HCT116 (cell line): ENCODE measurements at regions not wholly inside any gene's neighbourhood (a gene's known extent, or its start where the extent isn't known, plus 50 kb on each side); places are given as distances from the start of the nearest gene placed in this dataset.

Experiments
- ATAC-seq: fragments of 200-7000 bp; cut with Tn5 transposase; 2 replicates; pipeline ENCODE4 v1.9.1; 2020; ENCODE audit warnings: mild to moderate bottlenecking, moderate library complexity
- BruUV-seq: library from RNA; stranded (reverse); fragments of 400-500 nt; replicated peaks from 2 replicates; lab custom pipeline; 2021; lab: Mats Ljungman, UMichigan
- CTCF ChIA-PET: fragments of 300-600 bp; sonication (Branson Sonifier 250); formaldehyde crosslinking; loops from one replicate; lab custom pipeline; 2021; ENCODE audit warnings: antibody characterized with exemption; lab: Charles Lee
- POLR2A ChIA-PET: fragments of 300-600, 350-600 bp; sonication (Branson Sonifier 250); formaldehyde crosslinking; loops from one replicate; lab custom pipeline; 2021; ENCODE audit warnings: antibody characterized with exemption; lab: Charles Lee
- RAD21 ChIA-PET, 2 experiments: fragments of 300-600 bp; sonication (Branson Sonifier 250); formaldehyde crosslinking; loops; one replicate each; lab custom pipeline; 2023; ENCODE audit warnings: low total read pairs in 2 of 2; ENCODE audit not compliant: uncharacterized antibody in 2 of 2, unreplicated experiment in 2 of 2, low non-redundant PET in 1 of 2; lab: Charles Lee
- DNase-seq: peaks from one replicate; pipeline ENCODE4 v3.0.0-alpha.2; 2010; ENCODE audit warnings: low read depth, low spot score
- H2AFZ ChIP-seq: fragments of 200-600 bp; shearing (Covaris generic), sonication (generic); 2 replicates; pipeline ENCODE4 v1.6.1; 2017; ENCODE audit warnings: low read depth, mixed run types, mixed read lengths, antibody characterized with exemption, low read length; ENCODE audit not compliant: poor library complexity, severe bottlenecking
- H3K27ac ChIP-seq: 2 replicates; pipeline ENCODE4 v1.5.1; 2012; ENCODE audit warnings: low read depth, low read length
- H3K27me3 ChIP-seq: fragments of 200-600 bp; sonication (generic); 2 replicates; pipeline ENCODE4 v1.6.1; 2016; ENCODE audit warnings: mixed run types, low read length, mixed read lengths; ENCODE audit not compliant: insufficient read depth
- H3K36me3 ChIP-seq, 2 experiments: fragments of 200-500 bp in 1 of 2; fragments of 200-600 bp in 1 of 2; sonication (Bioruptor generic) in 1 of 2; sonication (generic) in 1 of 2; 2 replicates each; pipeline versions ENCODE4 v1.5.1 to v1.6.1; 2014 to 2016; ENCODE audit warnings: low read length in 2 of 2, inconsistent platforms in 1 of 2, mixed read lengths in 1 of 2, mixed run types in 1 of 2; ENCODE audit not compliant: insufficient read depth in 2 of 2, control insufficient read depth in 1 of 2
- H3K4me1 ChIP-seq, 2 experiments: fragments of 200-600 bp in 1 of 2; sonication (generic) in 1 of 2; 2 replicates each; pipeline versions ENCODE4 v1.5.1 to v1.6.1; 2012 to 2017; ENCODE audit warnings: low read length in 2 of 2, inconsistent platforms in 1 of 2, mild to moderate bottlenecking in 1 of 2, mixed read lengths in 1 of 2, mixed run types in 1 of 2, moderate library complexity in 1 of 2; ENCODE audit not compliant: insufficient read depth in 2 of 2, control insufficient read depth in 1 of 2
- H3K4me2 ChIP-seq: fragments of 200-600 bp; sonication (generic); 2 replicates; pipeline ENCODE4 v1.6.1; 2017; ENCODE audit warnings: mixed run types, low read length, mixed read lengths
- H3K4me3 ChIP-seq, 2 experiments: fragments of 200-600 bp in 1 of 2; sonication (generic) in 1 of 2; replicated peaks in 1 of 2; 2 replicates each; pipeline ENCODE4 v1.5.1; 2011 to 2016; ENCODE audit warnings: low read length in 2 of 2, control low read depth in 1 of 2, low read depth in 1 of 2, mild to moderate bottlenecking in 1 of 2, mixed read lengths in 1 of 2, mixed run types in 1 of 2
- H3K79me2 ChIP-seq: fragments of 200-600 bp; sonication (generic); 2 replicates; pipeline ENCODE4 v1.6.1; 2017; ENCODE audit warnings: mild to moderate bottlenecking, mixed run types, low read length, moderate library complexity, mixed read lengths; ENCODE audit not compliant: insufficient read depth
- H3K9ac ChIP-seq: fragments of 200-600 bp; sonication (generic); 2 replicates; pipeline ENCODE4 v1.6.1; 2016; ENCODE audit warnings: low read length, mixed read lengths
- H3K9me2 ChIP-seq: fragments of 200-600 bp; sonication (generic), shearing (Covaris generic); 2 replicates; pipeline ENCODE4 v1.6.1; 2017; ENCODE audit warnings: mixed run types, mild to moderate bottlenecking, moderate library complexity; ENCODE audit not compliant: insufficient read depth
- H3K9me3 ChIP-seq, 2 experiments: fragments of 200-500 bp in 1 of 2; fragments of 200-600 bp in 1 of 2; sonication (Bioruptor generic) in 1 of 2; sonication (generic) in 1 of 2; 2 replicates each; pipeline ENCODE4 v1.6.1; 2014 to 2017; ENCODE audit warnings: low read length in 2 of 2, mixed read lengths in 2 of 2, inconsistent platforms in 1 of 2, low read depth in 1 of 2, mild to moderate bottlenecking in 1 of 2, mixed run types in 1 of 2, moderate library complexity in 1 of 2; ENCODE audit not compliant: control insufficient read depth in 1 of 2, insufficient read depth in 1 of 2
- H4K20me1 ChIP-seq: fragments of 200-600 bp; sonication (generic), shearing (Covaris generic); 2 replicates; pipeline ENCODE4 v1.6.1; 2017; ENCODE audit warnings: mixed run types, mild to moderate bottlenecking, moderate library complexity; ENCODE audit not compliant: insufficient read depth
- ATF3 ChIP-seq: IDR thresholded peaks from 2 replicates; pipeline ENCODE4 v1.6.1; 2012
- CEBPB ChIP-seq: IDR thresholded peaks from 2 replicates; pipeline ENCODE4 v1.6.1; 2012; ENCODE audit warnings: low read depth
- EGR1 ChIP-seq: IDR thresholded peaks from 2 replicates; pipeline ENCODE4 v1.6.1; 2012; ENCODE audit warnings: low read depth
- ELF1 ChIP-seq: IDR thresholded peaks from 2 replicates; pipeline ENCODE4 v1.6.1; 2012; ENCODE audit warnings: low read depth, borderline replicate concordance
- EZH2 ChIP-seq: fragments of 200-600 bp; sonication (generic); IDR thresholded peaks from 2 replicates; pipeline ENCODE4 v1.6.1; 2017; ENCODE audit warnings: antibody characterized with exemption, mixed run types
- EZH2phosphoT487 ChIP-seq: fragments of 200-600 bp; IDR thresholded peaks from 2 replicates; pipeline ENCODE4 v1.6.1; 2018; ENCODE audit warnings: antibody characterized with exemption, borderline replicate concordance
- FOSL1 ChIP-seq: IDR thresholded peaks from 2 replicates; pipeline ENCODE4 v1.6.1; 2012; ENCODE audit warnings: low read depth
- JUND ChIP-seq: IDR thresholded peaks from 2 replicates; pipeline ENCODE4 v1.6.1; 2012
- MAX ChIP-seq: IDR thresholded peaks from 2 replicates; pipeline ENCODE4 v1.6.1; 2012
- POLR2A ChIP-seq: IDR thresholded peaks from 2 replicates; pipeline ENCODE4 v1.7.0; 2011; ENCODE audit warnings: borderline replicate concordance; ENCODE audit not compliant: insufficient read depth, insufficient read length; ENCODE audit errors: extremely low read depth
- POLR2AphosphoS5 ChIP-seq: IDR thresholded peaks from 2 replicates; pipeline ENCODE4 v1.6.1; 2011; ENCODE audit warnings: mild to moderate bottlenecking, low read depth, low read length, moderate library complexity
- RAD21 ChIP-seq: IDR thresholded peaks from 2 replicates; pipeline ENCODE4 v1.6.1; 2012; ENCODE audit warnings: low read depth, mild to moderate bottlenecking
- REST ChIP-seq: IDR thresholded peaks from 2 replicates; pipeline ENCODE4 v1.6.1; 2012; ENCODE audit warnings: low read depth
- SIN3A ChIP-seq: IDR thresholded peaks from 2 replicates; pipeline ENCODE4 v1.6.1; 2012; ENCODE audit warnings: low read depth
- TCF7L2 ChIP-seq: IDR thresholded peaks from 2 replicates; pipeline ENCODE4 v1.7.0; 2011; ENCODE audit warnings: borderline replicate concordance, inconsistent platforms; ENCODE audit not compliant: insufficient read depth, insufficient read length; ENCODE audit errors: extremely low read depth
- YY1 ChIP-seq: IDR thresholded peaks from 2 replicates; pipeline ENCODE4 v1.6.1; 2011; ENCODE audit warnings: low read length, low read depth, moderate library complexity, mild to moderate bottlenecking; ENCODE audit not compliant: insufficient replicate concordance; ENCODE audit errors: extremely low read depth
- ZBTB33 ChIP-seq: IDR thresholded peaks from 2 replicates; pipeline ENCODE4 v1.6.1; 2011; ENCODE audit warnings: mild to moderate bottlenecking, low read length, moderate library complexity; ENCODE audit not compliant: insufficient replicate concordance; ENCODE audit errors: extremely low read depth
- ZNF274 ChIP-seq: fragments of 200-500 bp; sonication (Bioruptor generic); IDR thresholded peaks from 2 replicates; pipeline ENCODE4 v1.6.1; 2014; ENCODE audit warnings: mild to moderate bottlenecking, low read depth, low read length, inconsistent platforms
- intact Hi-C: fragments of 100-400 bp; cut with micrococcal nuclease; formaldehyde crosslinking; loops from 2 replicates; pipeline ENCODE4 v1.10.0; 2022

- no peak for TF ChIP-seq ATF3
- no peak for TF ChIP-seq POLR2AphosphoS5
- TF ChIP-seq ELF1: no peak
- no peak for TF ChIP-seq ZNF274
- TF ChIP-seq YY1: no peak
- no peak for TF ChIP-seq SIN3A
- TF ChIP-seq EZH2phosphoT487: no peak
- TF ChIP-seq, all 23 proteins: peak for 0
These were observed 358.3 kb downstream of the HLX start (continued) for GRCh38 chr1:221237587-221237986.

- no peak overlapping the region for H3K9ac ChIP-seq
- H3K9me3 ChIP-seq: no peaks in the 10 kb centered on the region
- H3K27ac ChIP-seq: no peak overlapping the region
- BruUV-seq: no TSS peak
- H4K20me1 ChIP-seq: no peaks in the 10 kb centered on the region
- H3K36me3 ChIP-seq: no peaks in the 10 kb centered on the region
- no peaks in the 10 kb centered on the region for H3K27me3 ChIP-seq
- no peak for ATAC-seq
- ChIA-PET CTCF (interaction anchor here (0.6 to 1.3 kb wide), 2 partner anchors 25 to 322 kb away, joined by 3 to 5 read pairs; no protein-coding TSS in a partner anchor), POLR2A (no interaction called here), RAD21 (no interaction called here)
- no peaks in the 10 kb centered on the region; the same call in 1 of the 2 replicates for H3K9me2 ChIP-seq
- H3K4me1 ChIP-seq: no peaks in the 10 kb centered on the region
- no peak for DNase-seq
- H3K79me2 ChIP-seq: no peaks in the 10 kb centered on the region
- H3K4me2 ChIP-seq: no peak overlapping the region
- H2AFZ ChIP-seq: no peak overlapping the region
- H3K4me3 ChIP-seq: no peak overlapping the region
- intact Hi-C loops: no loop called here
- TF ChIP-seq REST (no peak), ZBTB33 (no peak), RAD21 (no peak), JUND (no peak), ZNF274 (no peak), POLR2AphosphoS5 (no peak), POLR2A (no peak), TCF7L2 (no peak), FOSL1 (no peak), EGR1 (no peak), EZH2 (no peak), MAX (no peak), CEBPB (no peak), SIN3A (no peak), ATF3 (no peak)
These were observed 359.9 kb downstream of the HLX start for GRCh38 chr1:221239181-221239580.
